ENCODE measurements at regions not wholly inside any gene's neighbourhood (a gene's known extent, or its start where the extent isn't known, plus 50 kb on each side); places are given as distances from the start of the nearest gene placed in this dataset.

GRCh38 chr5:57711946-57712345 is 229.3 kb upstream of the ACTBL2 start:
- TF ChIP-seq CTCF (IDR thresholded peaks at IDR 0.05): no peak
- TF ChIP-seq POLR2A (IDR thresholded peaks at IDR 0.05): no peak

Measured in lower leg skin (tissue), 3 donors.